PC-3 (cell line): ENCODE measurements at regions not wholly inside any gene's neighbourhood (a gene's known extent, or its start where the extent isn't known, plus 50 kb on each side); places are given as distances from the start of the nearest gene placed in this dataset.
"Not testable (repeated sequence)": the region's sequence is repeated elsewhere in the genome, so short reads cannot be mapped to it uniquely, and the experiment has no call there.

ENCODE experiments used
- EZH2 ChIP-seq: fragments of 300-600 bp; sonication (generic); IDR thresholded peaks from one replicate; pipeline ENCODE4 v1.6.1; 2017; ENCODE audit warnings: antibody characterized with exemption, mild to moderate bottlenecking, low read length; ENCODE audit not compliant: unreplicated experiment
- TF ChIP-seq, protein P1 (sequence below): fragments of 300-600 bp; sonication (generic); conservative IDR thresholded peaks from 2 replicates; pipeline ENCODE4 v1.5.1; 2017; ENCODE audit warnings: antibody characterized with exemption, low read depth, mild to moderate bottlenecking, low read length

DNA sequence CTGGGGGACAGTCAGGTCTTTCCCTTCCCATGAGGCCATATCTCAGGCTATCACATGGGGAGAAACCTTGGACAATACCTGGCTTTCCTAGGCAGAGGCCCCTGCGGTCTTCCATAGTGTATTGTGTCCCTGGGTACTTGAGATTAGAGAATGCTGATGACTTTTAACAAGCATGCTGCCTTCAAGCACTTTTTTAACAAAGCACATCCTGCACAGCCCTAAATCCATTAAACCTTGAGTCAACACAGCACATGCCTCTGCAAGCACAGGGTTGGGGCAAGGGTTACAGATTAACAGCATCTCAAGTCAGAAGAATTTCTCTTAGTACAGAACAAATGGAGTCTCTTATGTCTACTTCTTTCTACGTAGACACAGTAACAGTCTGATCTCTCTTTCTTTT lies 545.2 kb upstream of the NR2F2 start:
- TF ChIP-seq, protein P1, sequence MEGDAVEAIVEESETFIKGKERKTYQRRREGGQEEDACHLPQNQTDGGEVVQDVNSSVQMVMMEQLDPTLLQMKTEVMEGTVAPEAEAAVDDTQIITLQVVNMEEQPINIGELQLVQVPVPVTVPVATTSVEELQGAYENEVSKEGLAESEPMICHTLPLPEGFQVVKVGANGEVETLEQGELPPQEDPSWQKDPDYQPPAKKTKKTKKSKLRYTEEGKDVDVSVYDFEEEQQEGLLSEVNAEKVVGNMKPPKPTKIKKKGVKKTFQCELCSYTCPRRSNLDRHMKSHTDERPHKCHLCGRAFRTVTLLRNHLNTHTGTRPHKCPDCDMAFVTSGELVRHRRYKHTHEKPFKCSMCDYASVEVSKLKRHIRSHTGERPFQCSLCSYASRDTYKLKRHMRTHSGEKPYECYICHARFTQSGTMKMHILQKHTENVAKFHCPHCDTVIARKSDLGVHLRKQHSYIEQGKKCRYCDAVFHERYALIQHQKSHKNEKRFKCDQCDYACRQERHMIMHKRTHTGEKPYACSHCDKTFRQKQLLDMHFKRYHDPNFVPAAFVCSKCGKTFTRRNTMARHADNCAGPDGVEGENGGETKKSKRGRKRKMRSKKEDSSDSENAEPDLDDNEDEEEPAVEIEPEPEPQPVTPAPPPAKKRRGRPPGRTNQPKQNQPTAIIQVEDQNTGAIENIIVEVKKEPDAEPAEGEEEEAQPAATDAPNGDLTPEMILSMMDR, result not testable (repeated sequence)
- not testable (repeated sequence) for TF ChIP-seq EZH2
